GM19328 (cell line): ENCODE measurements at regions not wholly inside any gene's neighbourhood (a gene's known extent, or its start where the extent isn't known, plus 50 kb on each side); places are given as distances from the start of the nearest gene placed in this dataset.

Source experiments
- ATAC-seq: cut with Tn5 transposase; IDR thresholded peaks from one replicate; pipeline ENCODE4 v1.9.1; 2021; ENCODE audit warnings: mild to moderate bottlenecking, moderate library complexity; ENCODE audit not compliant: unreplicated experiment

DNA sequence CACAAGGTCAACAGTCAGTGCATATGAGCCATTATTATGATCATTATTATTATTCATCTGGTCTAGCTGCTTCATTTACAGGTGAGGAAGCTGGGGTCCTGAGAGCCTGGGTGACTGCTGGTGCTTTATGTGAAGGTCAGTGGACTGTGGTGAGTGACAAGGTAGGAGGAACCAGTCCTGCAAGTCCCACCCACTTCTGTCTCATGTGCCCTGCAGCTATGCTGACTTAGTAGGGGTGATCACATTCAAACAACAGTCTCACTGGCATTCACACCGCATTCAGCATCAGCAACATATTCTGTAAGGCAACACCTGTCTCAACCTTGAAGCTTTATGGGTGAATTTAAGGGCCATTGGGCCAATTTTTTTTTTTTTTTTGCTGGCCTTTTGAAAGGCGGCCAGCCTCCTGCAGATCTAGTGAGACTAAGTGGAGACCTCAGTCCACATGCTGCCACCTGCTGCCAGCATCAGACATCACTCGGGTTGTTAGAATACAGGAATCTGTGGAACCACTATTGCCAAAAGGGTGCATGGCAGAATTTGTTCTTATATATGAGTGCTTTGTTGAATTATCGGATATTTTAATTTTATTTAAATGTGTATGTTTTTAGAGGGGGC is 59.9 kb upstream of the CACNA1E start:
- ATAC-seq: no peak

DNA sequence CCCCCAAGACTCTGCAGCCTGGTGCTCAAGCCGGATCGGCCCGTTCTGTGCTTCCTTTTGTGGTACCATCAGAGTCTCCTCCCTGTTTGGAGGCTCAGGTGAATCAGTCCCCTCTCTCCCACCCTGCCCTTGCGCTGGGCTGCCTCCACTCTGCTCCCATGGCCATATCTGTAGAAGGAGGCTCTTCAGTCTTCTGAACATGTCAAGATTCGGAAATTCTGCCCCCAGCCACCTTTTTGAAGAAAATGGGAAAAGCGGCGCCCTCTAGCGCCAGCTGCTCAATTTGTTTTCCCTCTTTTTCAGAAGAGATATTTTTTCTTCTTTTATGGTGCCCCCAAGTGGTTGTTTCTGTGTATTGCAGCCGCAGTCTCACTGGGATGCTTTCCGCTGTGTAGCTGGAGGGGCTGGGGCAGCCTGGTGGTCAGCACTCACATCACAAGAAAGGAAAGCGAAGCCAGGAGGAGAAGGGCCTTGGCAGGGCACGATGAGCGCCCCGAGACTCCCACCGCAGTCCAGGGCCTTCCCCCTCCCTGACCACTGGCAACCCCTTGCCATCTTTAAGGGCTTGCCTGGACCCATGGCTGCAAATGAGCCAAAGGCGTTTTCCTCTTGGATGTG is 58.4 kb upstream of the CACNA1E start:
- no peak for ATAC-seq

DNA sequence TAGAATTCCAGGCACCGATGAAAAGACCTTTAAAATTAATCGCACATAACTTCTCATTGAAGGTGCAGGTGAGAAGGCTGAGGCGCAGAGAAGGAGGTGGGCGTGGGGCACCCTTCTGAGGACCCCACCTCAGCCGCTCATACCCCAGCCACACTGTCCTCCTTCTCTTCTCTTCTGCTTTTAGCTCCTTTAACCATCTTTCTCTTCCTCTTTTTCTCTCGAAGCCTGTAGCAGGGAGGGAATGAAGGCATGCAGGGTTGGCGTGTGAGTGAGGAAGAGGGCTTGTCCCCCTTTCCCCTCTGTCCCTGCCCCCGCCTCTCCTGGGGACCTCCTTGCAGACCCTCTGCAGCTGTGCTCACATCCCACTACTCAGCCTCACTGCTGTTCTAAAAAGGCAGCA is 57.8 kb upstream of the CACNA1E start:
- ATAC-seq: no peak

DNA sequence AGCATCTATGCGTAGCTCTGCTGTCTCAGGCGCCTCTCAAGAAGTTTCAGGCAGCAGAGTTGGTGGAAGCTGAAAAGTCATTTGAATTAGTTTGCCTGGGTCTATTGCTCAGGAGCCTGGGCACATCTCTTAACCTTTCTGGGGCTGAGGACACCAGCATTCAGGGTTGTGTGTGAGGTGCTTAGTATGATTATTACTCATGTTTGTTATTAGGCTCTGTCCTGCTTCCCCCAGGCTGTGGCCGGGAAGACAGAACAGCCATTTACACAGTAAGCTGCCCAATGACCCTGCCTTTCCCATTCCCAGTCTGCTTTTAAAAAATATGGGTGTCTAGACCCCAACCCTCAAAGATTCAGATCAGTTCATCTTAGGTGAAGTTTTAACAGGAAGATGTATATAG is 53.9 kb upstream of the CACNA1E start:
- ATAC-seq: no peak

DNA sequence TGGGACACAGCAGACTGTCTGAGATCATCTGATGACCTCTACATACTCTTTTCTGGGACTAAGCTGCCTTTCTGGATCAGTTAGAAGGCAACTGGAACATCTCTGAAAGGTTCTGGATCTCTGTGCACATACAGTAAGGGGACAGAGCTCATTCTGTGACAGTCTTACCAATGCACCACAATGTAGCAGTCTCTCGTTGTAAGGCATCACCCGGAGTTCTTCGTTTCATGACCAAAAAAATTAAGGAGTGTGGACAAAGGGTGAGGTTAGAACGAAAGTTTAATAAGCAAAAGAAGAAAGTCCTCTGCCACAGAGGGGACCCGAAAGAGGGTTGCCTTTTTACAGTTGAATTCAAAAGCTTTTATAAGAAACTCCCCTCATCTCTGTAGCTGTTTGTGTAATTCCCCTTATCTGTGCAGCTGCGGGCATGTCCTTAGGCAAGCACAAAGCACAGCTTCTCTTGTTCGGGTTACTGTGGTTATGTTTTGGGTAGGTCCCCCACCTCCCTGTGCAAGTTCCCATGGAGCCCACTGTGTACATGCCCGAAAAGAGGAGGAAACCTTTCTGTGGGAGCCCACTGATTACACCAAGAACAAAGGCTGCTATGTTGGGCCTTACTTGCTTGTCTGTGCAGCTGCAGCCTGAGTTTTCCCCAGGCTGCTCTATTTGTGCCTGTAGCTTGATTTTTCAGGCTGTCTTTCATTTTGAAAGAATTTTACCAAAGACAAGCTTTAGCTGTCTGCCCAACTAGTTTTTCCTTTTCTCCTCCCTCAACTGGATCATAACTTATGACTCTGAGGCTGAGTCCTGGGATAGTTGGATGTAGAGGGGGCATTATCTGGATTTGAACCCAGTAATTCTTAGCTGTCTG is 53.1 kb upstream of the CACNA1E start:
- peak; percentile 71 for ATAC-seq
